NCI-H2081 treated with DMSO at 0.1 percent for 48 hours (cell line): ENCODE measurements at regions not wholly inside any gene's neighbourhood (a gene's known extent, or its start where the extent isn't known, plus 50 kb on each side); places are given as distances from the start of the nearest gene placed in this dataset.

Experiments used
- DNase-seq: peaks from one replicate; lab custom pipeline; 2025; lab: John Stamatoyannopoulos, UW

GRCh38 chr2:8089596-8089995, 592.3 kb upstream of the ID2 start:
- DNase-seq, result no peak

DNA sequence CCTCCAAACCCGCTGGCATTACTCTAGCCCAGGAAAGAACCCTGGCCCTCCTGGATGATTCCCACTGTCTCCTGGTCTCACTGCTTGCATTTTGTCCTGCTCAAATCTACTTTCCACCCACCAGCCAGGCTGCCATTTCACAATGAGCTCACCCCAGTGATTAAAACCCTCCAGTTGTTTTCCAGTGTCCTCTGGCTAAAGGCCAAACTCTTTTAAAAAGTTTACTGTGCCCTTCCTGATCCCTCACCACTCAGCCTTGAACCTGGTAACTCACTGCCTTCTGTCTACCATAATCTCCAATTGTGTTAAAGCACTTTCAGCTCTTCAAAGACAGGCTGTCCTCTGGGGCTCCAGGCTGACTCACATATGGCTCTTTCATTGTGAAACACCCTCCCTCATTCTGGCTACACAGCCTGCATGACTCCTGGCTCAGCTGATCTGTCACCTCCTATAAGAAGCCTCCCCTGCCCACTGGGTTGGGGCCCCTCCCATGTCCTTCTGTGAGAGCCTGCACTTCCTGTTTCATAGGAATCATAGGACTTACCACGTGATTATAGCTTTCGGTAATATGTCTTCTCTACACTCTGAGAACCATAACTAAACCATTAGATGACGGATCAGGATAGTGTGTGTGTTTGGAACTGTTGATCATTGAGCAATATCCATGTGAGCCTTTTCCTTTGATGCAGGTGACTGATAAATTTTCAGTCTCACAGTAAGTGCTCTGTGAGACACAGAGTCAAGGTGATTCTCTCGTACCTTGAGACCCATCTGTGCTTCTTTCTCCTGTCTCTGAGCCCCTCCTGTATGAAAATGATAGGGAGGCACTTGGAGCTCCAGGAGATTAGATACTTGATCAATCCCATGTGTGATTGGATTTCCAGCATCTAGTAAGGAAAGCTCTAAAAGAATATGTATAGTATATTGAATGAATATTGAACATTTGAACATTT, 590.8 kb upstream of the ID2 start:
- DNase-seq, result no peak

- DNase-seq, result no peak
Observed at GRCh38 chr2:8094526-8094925, 587.3 kb upstream of the ID2 start.

DNA sequence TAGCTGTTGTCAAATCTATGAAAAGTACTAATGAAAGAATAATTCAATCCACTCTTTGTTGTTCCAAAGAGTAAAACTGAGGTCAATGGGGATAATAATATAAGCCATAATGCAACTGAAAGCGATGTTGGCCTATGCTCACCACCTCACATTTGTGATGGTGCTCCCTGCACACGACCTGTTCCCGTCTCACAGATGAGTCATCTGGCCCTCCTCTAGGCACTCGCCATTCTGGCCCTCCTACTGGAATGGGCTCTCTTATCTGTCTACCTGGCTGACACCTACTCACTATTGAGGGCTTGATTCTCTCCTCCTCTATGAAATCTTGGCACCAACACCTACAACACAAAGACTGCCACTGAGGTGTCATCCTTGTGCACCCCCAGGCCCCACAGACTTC, 585.9 kb upstream of the ID2 start:
- no peak for DNase-seq

DNA sequence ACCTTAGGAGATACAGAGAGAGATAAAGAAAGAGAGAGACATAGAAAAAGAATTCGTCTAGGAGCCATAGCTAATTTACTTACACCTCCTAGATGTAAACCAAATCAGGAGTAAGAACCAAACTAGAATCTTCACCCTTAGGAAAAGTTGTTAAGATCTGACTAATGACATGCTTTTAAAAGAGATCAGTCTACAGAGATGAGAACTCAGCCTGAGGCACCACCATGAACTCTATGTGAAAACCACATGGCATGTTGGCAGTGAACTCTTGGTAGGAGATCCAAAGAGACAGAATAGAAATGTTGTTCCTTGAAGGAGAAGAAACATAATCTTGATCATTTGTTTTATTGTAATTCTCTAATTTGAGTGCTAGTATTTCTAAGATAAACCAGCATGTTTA, 585.4 kb upstream of the ID2 start:
- no peak for DNase-seq

DNA sequence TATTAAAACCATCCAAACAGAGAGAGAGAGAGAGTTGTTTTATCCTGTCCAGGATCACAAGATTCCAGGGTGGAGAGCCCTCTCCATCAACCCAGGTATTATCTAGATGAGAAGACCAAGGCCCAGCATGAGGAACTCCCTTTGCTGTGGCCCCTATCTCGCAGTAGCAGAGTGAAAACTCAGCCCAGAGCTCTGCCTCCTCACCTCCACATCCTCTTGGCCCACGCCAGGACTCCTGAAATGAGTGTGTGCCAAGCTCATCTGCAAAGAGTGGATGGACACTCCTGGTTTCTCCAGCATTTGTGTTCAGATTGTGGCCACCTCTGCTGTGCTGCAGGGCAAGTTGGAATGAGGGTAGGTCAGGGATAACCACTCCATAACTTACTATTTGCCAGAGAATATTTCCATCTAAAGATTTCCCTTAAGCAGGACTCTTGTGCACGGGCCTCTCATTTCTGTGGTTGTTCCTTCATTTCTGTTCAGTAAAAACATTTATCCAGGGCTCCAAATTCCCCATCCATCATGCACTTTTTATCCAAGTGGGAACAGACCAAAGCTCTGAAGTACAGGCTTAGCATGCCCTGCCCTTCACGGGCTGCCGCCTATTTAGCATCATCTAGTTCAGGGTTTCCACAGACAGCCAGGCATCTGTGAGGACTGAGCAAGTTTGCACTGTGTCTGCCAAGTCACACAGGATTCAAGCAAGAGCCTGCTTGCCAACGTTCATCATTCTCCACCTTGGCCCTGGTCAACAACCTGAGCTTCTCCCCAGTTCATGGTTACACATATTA, 583.2 kb upstream of the ID2 start:
- DNase-seq, result no peak

- DNase-seq, result no peak
Observed at GRCh38 chr2:8099267-8099582, 582.6 kb upstream of the ID2 start.

- no peak for DNase-seq
Observed at GRCh38 chr2:8101614-8102277, 580.1 kb upstream of the ID2 start.

- no peak for DNase-seq
Observed at GRCh38 chr2:8102470-8102869, 579.4 kb upstream of the ID2 start.

GRCh38 chr2:8103085-8103708, 578.7 kb upstream of the ID2 start:
- no peak for DNase-seq

- DNase-seq, result no peak
Observed at GRCh38 chr2:8107150-8107549, 574.7 kb upstream of the ID2 start.

DNA sequence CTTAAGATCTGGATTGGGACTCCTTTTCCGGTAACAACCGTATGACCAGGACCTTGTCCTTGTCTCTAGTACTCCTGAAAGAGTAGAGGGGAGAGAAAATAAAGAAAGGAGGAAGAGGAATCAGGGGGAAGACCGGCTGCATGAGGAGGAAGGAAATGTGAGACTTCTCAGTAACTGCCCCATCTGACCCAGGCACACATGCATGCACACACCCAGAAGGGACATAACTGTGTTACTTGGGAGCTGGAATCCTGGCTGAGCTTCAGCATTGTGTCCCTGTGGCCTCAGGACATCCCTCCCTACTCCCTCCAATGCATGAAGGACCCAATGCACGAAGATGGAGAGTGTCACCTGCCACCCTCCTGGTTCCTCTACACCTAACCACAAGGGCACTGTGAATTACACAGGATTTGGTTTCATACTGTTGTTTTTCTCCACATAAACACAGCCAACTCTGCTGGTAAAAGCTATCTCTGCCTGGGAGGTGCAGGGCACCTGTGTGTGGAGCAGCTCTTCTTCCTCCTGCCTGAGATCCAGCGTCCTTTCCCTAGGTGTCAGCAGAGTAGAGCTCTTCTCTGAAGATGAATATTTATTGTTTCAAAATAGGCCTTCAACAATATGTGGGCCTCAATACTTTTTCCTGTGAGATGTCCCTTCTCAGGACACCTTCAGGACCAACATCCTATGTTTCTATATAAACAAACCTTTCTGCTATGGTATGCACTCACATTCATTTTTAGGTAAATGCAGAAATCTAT, 574.1 kb upstream of the ID2 start:
- DNase-seq, result no peak

- no peak for DNase-seq
Observed at GRCh38 chr2:8110716-8111115, 571.1 kb upstream of the ID2 start.

GRCh38 chr2:8111193-8111592, 570.7 kb upstream of the ID2 start:
- no peak for DNase-seq

DNA sequence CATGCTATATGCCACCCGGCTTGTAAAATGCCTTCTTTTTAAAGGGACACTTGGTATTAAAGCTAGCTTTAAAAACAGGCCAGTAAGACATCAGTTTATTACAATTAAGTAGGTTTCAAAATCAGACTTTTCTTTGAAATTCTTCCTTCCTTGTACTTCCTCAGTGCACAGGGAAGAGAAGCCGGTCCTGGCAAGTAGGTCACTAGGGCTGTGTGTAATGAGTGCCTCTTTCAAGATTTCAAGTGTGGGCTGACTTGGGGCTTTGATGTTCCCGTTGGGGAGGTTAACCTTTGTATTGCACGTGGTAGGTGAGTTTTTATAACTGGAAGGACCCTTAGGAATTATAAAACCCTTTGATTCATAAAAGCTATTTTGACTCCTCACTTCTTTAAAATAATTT, 566.4 kb upstream of the ID2 start:
- DNase-seq, result no peak

GRCh38 chr2:8115966-8116365, 565.9 kb upstream of the ID2 start:
- DNase-seq, result no peak

DNA sequence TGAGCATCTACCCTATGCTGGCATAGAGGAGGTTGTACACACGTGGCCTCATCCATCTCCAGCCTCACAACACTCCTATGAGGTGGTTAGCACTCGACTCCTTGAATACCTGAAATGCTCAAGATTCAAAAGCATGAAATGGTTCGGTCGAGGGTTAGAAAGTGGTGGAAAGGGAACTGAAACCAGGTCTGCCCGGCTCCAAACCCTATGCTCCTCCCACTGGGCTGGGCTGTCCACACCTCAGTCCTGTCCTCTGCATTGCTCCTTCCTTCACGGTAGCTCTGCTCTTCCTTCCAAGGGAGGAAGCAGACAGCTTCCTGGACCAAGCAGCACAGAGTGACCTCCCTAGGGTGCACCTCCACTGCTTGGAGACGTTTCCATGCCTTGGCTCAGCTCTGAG, 565.2 kb upstream of the ID2 start:
- no peak for DNase-seq

GRCh38 chr2:8118940-8119781, 562.7 kb upstream of the ID2 start:
- no peak for DNase-seq

GRCh38 chr2:8119782-8120505, 561.9 kb upstream of the ID2 start:
- DNase-seq, result no peak

- no peak for DNase-seq
Observed at GRCh38 chr2:8120506-8120860, 561.4 kb upstream of the ID2 start.
